ENCODE measurements at regions not wholly inside any gene's neighbourhood (a gene's known extent, or its start where the extent isn't known, plus 50 kb on each side); places are given as distances from the start of the nearest gene placed in this dataset.

- no peak overlapping the region for H3K4me3 ChIP-seq (ENCODE audit: low read depth, low read length)
- DNase-seq (ENCODE audit: low read depth): no peak
- no peak for TF ChIP-seq CTCF (IDR thresholded peaks at IDR 0.05; ENCODE audit: insufficient read depth, low read depth, low read length)
These were observed 68.1 kb upstream of the TANC1 start for GRCh38 chr2:158900345-158900744.

GRCh38 chr2:158902005-158902398 is 66.4 kb upstream of the TANC1 start:
- no peak for DNase-seq (ENCODE audit: low read depth)
- no peak for TF ChIP-seq CTCF (IDR thresholded peaks at IDR 0.05; ENCODE audit: insufficient read depth, low read depth, low read length)
- H3K4me3 ChIP-seq (ENCODE audit: low read depth, low read length): no peak overlapping the region

- no peak for TF ChIP-seq CTCF (IDR thresholded peaks at IDR 0.05; ENCODE audit: insufficient read depth, low read depth, low read length)
- H3K4me3 ChIP-seq (ENCODE audit: low read depth, low read length): no peak overlapping the region
- no peak for DNase-seq (ENCODE audit: low read depth)
These were observed 64.6 kb upstream of the TANC1 start for GRCh38 chr2:158903711-158904405.

GRCh38 chr2:158904627-158905177 is 63.7 kb upstream of the TANC1 start:
- peak; percentile 23 for DNase-seq (ENCODE audit: low read depth)
- no peak overlapping the region for H3K4me3 ChIP-seq (ENCODE audit: low read depth, low read length)
- no peak for TF ChIP-seq CTCF (IDR thresholded peaks at IDR 0.05; ENCODE audit: insufficient read depth, low read depth, low read length)

GRCh38 chr2:158905341-158905740 is 63.1 kb upstream of the TANC1 start:
- DNase-seq (ENCODE audit: low read depth): no peak
- no peak overlapping the region for H3K4me3 ChIP-seq (ENCODE audit: low read depth, low read length)
- TF ChIP-seq CTCF (IDR thresholded peaks at IDR 0.05; ENCODE audit: insufficient read depth, low read depth, low read length): no peak

GRCh38 chr2:158905784-158906183 is 62.7 kb upstream of the TANC1 start:
- TF ChIP-seq CTCF (IDR thresholded peaks at IDR 0.05; ENCODE audit: insufficient read depth, low read depth, low read length): no peak
- peak; percentile 24 for DNase-seq (ENCODE audit: low read depth)
- H3K4me3 ChIP-seq (ENCODE audit: low read depth, low read length): no peak overlapping the region

All from fibroblast of villous mesenchyme (primary cell).